Heart left ventricle (tissue), 16 donors: ENCODE measurements at regions not wholly inside any gene's neighbourhood (a gene's known extent, or its start where the extent isn't known, plus 50 kb on each side); places are given as distances from the start of the nearest gene placed in this dataset.

ENCODE experiments used
- ATAC-seq, 4 donors: fragments of 200-7000 bp; cut with Tn5 transposase; one replicate each; pipeline ENCODE4 v1.9.1; 2020 to 2022; ENCODE audit warnings: moderate library complexity in 4 of 4, mild to moderate bottlenecking in 3 of 4, moderate number of reproducible peaks in 1 of 4
- DNase-seq, 5 donors: peaks; one replicate each; pipeline ENCODE4 v3.0.0-alpha.2; 2020
- H3K27ac ChIP-seq, 12 donors: fragments of 200-600 bp; sonication (generic) in 4 of 12; one replicate each; pipeline versions ENCODE4 v1.5.0 to v1.8.0; 2016 to 2022; ENCODE audit warnings: mild to moderate bottlenecking in 2 of 12
- H3K27me3 ChIP-seq, 9 donors: fragments of 200-600 bp; sonication (generic) in 2 of 9; one replicate each; pipeline versions ENCODE4 v1.5.1 to v1.8.0; 2016 to 2022; ENCODE audit warnings: mild to moderate bottlenecking in 3 of 9
- H3K36me3 ChIP-seq, 9 donors: fragments of 200-600 bp; sonication (generic) in 2 of 9; one replicate each; pipeline versions ENCODE4 v1.5.0 to v1.8.0; 2018 to 2022; ENCODE audit warnings: mild to moderate bottlenecking in 2 of 9
- H3K4me1 ChIP-seq, 12 donors: fragments of 200-600 bp; sonication (generic) in 4 of 12; one replicate each; pipeline versions ENCODE4 v1.5.0 to v1.8.0; 2016 to 2022; ENCODE audit warnings: mild to moderate bottlenecking in 3 of 12
- H3K4me3 ChIP-seq, 12 donors: fragments of 200-600 bp; sonication (generic) in 4 of 12; one replicate each; pipeline versions ENCODE4 v1.5.0 to v1.8.0; 2017 to 2022; ENCODE audit warnings: mild to moderate bottlenecking in 9 of 12, moderate library complexity in 4 of 12
- H3K9me3 ChIP-seq, 12 donors: fragments of 200-600 bp; sonication (generic) in 4 of 12; one replicate each; pipeline versions ENCODE4 v1.5.0 to v1.8.0; 2016 to 2022; ENCODE audit warnings: mild to moderate bottlenecking in 1 of 12
- POLR2A ChIP-seq, 2 donors: fragments of 450-650 bp; IDR thresholded peaks; one replicate each; pipeline ENCODE4 v1.6.1; 2017; ENCODE audit warnings: antibody characterized with exemption in 2 of 2, mild to moderate bottlenecking in 2 of 2, moderate library complexity in 2 of 2
- WGBS, 4 donors: extraction: QIAGEN DNeasy Blood & Tissue Kit in 2 of 4; methylation state at CpG; one replicate each; pipeline versions ENCODE4 v1.1.5 to v1.1.7; 2013 to 2018; 5-methylcytosine and 5-hydroxymethylcytosine counted together
- intact Hi-C, 10 donors: fragments of 100-400 bp; cut with DNase I; formaldehyde crosslinking; loops; one replicate each; pipeline versions ENCODE4 v1.11.1 to v1.14.2; 2022
- TF ChIP-seq, protein P1 (sequence below), 12 donors: fragments of 200-600 bp; sonication (generic) in 4 of 12; IDR thresholded peaks; one replicate each; pipeline versions ENCODE4 v1.5.0 to v1.8.0; 2018 to 2022; ENCODE audit warnings: antibody characterized with exemption in 12 of 12, mild to moderate bottlenecking in 5 of 12
- donor health status: ischemic (EF 13 %, LVEDD 7.1; RV severe dilation, severe dysfunction).
- donor health status: healthy with polysubstance abuse.
- donor health status: DM: no; HTN: yes; CAD: no.
- donor health status: DM: no; HTN: no; CAD: no.
- donor health status: ischemic (EF 25% LVEDD 6.9; RV normal size, moderate dysfunction).
- donor health status: ischemic (EF 25% LVEDD 5.7; RV mildly dilated, moderate dysfunction).
- donor health status: healthy.
- donor health status: DM: yes; HTN: yes; CAD: no.
- donor health status: ischemic (EF 35%, LVEDD 5.7; RV mildly dilated, moderate dysfunction).
- donor health status: nonischemic (EF 11% LVEDD 7.7; RV severe dilation, severe dysfunction).
- donor health status: DM: yes; HTN: yes; CAD: no.
- donor health status: PGD.
- donor health status: ischemic (EF 29% LVEDD 5.4; RV normal size, mild dysfunction).
- donor health status: nonischemic (EF 23%, LVEDD 6.1; RV moderate dilation, normal function).

DNA sequence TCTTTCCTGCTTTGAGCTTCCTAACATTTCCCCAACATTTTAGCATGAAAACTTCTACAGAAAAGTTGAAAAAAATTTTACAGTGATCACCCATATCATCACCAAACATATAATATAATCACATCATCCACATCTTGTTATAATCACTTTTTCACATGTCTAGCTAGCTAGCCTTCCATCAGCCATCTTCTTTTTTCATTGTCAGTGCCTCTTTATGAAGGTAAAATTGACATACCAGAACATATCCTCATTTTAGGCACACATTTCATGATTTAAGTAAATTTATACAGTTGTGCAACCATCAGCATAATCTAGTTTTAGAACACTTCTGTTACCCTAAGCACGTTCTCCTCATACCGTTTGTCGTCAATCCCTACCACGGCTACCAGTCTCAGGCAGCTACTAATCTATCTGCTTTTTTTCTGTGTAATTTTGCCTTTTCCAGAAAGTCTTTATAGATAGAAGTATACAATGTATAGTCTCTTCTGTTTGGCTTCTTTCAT lies 73.7 kb downstream of the VEGFA start:
- no peak for TF ChIP-seq POLR2A (IDR thresholded peaks at IDR 0.05)
- TF ChIP-seq, protein P1, sequence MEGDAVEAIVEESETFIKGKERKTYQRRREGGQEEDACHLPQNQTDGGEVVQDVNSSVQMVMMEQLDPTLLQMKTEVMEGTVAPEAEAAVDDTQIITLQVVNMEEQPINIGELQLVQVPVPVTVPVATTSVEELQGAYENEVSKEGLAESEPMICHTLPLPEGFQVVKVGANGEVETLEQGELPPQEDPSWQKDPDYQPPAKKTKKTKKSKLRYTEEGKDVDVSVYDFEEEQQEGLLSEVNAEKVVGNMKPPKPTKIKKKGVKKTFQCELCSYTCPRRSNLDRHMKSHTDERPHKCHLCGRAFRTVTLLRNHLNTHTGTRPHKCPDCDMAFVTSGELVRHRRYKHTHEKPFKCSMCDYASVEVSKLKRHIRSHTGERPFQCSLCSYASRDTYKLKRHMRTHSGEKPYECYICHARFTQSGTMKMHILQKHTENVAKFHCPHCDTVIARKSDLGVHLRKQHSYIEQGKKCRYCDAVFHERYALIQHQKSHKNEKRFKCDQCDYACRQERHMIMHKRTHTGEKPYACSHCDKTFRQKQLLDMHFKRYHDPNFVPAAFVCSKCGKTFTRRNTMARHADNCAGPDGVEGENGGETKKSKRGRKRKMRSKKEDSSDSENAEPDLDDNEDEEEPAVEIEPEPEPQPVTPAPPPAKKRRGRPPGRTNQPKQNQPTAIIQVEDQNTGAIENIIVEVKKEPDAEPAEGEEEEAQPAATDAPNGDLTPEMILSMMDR (IDR thresholded peaks at IDR 0.05), result no peak
- Histone ChIP-seq H3K36me3 (no peaks in the 10 kb centered on the region), H3K27ac (no peak overlapping the region), H3K4me1 (peaks cover 0 to 11% (median 0%) of the 10 kb centered on the region in 12 donors), H3K4me3 (no peak overlapping the region), H3K9me3 (no peaks in the 10 kb centered on the region), H3K27me3 (no peaks in the 10 kb centered on the region)
- DNase-seq (no peak), ATAC-seq (no peak)
- WGBS, 4 donors, result 90 to 94% (median 94%) methylated on average over 4 of the region's 4 CpGs
- intact Hi-C loops, result no loop called here

DNA sequence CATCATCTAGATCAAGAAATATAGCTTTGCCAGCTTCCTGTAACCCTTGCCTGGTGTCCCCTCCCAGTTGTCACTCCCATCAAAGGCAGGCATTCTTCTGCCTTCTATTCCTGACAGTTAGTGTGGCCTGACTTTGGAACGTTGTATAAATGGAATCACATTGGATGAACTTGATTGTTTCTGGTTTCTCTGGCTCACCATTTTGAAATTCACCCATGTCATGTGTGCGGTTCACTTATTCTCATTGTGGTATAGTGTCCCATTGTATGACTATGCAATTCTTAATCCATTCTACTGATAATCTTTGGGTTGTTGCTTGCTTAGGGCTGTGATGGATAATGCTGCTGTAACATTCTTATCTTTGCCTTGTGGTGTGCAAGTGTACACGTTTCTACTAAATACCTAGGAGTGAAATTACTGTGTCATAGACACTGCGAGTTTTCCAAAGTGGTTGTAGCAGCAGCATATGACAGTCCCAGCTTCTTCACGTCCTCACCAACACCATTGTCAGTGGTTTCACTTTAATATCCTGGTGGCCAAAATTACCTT lies 73.2 kb downstream of the VEGFA start:
- Histone ChIP-seq H3K36me3 (no peaks in the 10 kb centered on the region), H3K27me3 (no peaks in the 10 kb centered on the region), H3K4me1 (peaks cover 0 to 16% (median 2%) of the 10 kb centered on the region in 12 donors), H3K4me3 (no peak overlapping the region), H3K9me3 (no peaks in the 10 kb centered on the region), H3K27ac (no peak overlapping the region)
- intact Hi-C loops, result no loop called here
- ATAC-seq (no peak), DNase-seq (no peak)
- 48 to 67% (median 62%) methylated on average over 5 of the region's 5 CpGs for WGBS, 4 donors
- TF ChIP-seq POLR2A (IDR thresholded peaks at IDR 0.05), result no peak
- TF ChIP-seq, protein P1 (IDR thresholded peaks at IDR 0.05), result no peak

DNA sequence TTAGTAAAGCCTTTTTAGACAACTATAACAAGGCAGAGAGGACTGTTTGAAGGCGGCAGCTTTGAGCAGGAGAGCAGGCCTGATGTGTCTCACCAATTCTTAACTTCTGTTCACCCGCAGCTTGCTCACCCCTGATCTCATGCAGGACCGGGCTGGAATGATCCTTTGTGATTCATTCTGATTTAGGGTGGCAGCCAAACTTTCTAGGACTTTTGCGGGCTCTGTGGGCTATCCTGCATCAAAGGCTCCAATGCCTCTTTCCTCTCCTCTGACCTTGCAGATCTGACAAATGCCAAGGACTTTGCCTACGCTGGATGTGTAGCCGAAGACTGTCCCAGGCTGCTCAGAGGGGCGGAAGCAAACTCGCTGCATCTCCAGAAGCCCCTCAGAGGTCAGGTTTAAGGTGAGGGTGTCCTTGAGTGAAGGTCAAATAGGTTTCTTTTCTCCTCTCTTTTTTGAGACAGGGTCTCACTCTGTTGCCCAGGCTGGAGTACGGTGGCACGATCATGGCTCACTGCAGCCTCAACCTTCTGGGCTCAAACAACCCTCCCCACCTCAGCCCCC lies 72.3 kb downstream of the VEGFA start:
- intact Hi-C loops, result no loop called here
- Histone ChIP-seq H3K9me3 (no peaks in the 10 kb centered on the region), H3K36me3 (no peaks in the 10 kb centered on the region), H3K27ac (no peak overlapping the region), H3K27me3 (no peaks in the 10 kb centered on the region), H3K4me3 (no peak overlapping the region), H3K4me1 (peaks cover 0 to 19% (median 2%) of the 10 kb centered on the region in 12 donors)
- WGBS, 4 donors, result 74 to 83% (median 78%) methylated on average over 10 of the region's 10 CpGs
- no peak for DNase-seq
- no peak for ATAC-seq
- TF ChIP-seq, protein P1 (IDR thresholded peaks at IDR 0.05), result no peak
- TF ChIP-seq POLR2A (IDR thresholded peaks at IDR 0.05), result no peak

DNA sequence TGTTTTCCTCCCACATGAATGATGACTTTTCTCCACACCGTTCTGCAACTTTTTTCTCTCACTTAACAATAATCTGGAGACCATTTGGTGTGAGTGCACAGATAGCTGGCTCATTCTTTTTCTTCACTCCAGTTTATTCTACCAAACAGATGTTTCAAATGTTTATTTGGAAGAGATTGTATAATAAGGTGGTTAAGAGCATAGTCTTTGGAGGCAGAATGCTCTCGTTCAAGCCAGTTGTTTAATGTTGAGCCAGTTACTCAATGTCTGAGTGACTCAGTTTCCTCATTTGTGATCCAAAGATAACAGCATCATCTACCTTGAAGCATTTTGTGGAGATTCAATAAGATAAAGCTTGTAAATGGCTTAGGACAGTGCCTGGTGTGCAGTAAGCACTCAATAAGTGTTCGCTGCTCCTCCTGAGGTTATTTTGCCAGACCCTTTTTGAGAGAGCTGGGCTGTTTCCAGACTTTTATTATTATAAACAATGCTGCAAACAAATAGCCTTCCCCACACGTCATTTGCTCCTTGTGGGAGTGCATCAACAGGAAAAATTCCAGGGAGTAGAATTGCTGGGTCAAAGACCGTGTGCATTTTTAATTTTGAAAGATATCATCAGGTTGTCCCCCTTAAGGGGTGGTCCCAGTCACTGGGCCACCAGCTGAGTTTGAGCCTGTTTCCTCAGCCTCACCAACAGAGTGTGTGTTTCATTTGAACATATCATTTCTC lies 70.6 kb downstream of the VEGFA start:
- TF ChIP-seq, protein P1 (IDR thresholded peaks at IDR 0.05), result no peak
- TF ChIP-seq POLR2A (IDR thresholded peaks at IDR 0.05), result no peak
- 56 to 72% (median 63%) methylated on average over 5 of the region's 5 CpGs for WGBS, 4 donors

More for the DNA sequence above, 70.6 kb downstream of the VEGFA start:
- H3K27ac ChIP-seq, result peak overlapping the region in 1 of 12 donors; percentile 9
- H3K9me3 ChIP-seq, result no peaks in the 10 kb centered on the region
- ATAC-seq (no peak), DNase-seq (no peak)
- intact Hi-C loops, result no loop called here
- H3K36me3 ChIP-seq, result no peaks in the 10 kb centered on the region
- H3K4me3 ChIP-seq, result no peak overlapping the region
- peaks cover 0 to 19% (median 2%) of the 10 kb centered on the region in 12 donors for H3K4me1 ChIP-seq
- no peaks in the 10 kb centered on the region for H3K27me3 ChIP-seq
